ENCODE measurements at regions not wholly inside any gene's neighbourhood (a gene's known extent, or its start where the extent isn't known, plus 50 kb on each side); places are given as distances from the start of the nearest gene placed in this dataset.

- intact Hi-C loops (cut with micrococcal nuclease): loop anchor here (5.0 kb wide), 1 partner anchor 43 kb away; no protein-coding TSS in a partner anchor
- Histone ChIP-seq H3K27me3 (ENCODE audit: insufficient read depth, low read length) (no peaks in the 10 kb centered on the region), H3K36me3 (ENCODE audit: control insufficient read depth in 1 of 2, insufficient read depth in 2 of 2, low read length in 2 of 2) (peaks cover 6 to 46% of the 10 kb centered on the region in 2 experiments; a peak in 3 of 4 replicates), H3K9me2 (ENCODE audit: insufficient read depth) (no peaks in the 10 kb centered on the region), H3K79me2 (ENCODE audit: insufficient read depth, low read length) (peaks cover 100% of the 10 kb centered on the region), H3K9me3 (ENCODE audit: control insufficient read depth in 1 of 2, insufficient read depth in 1 of 2, low read depth in 1 of 2, low read length in 2 of 2) (no peaks in the 10 kb centered on the region), H3K4me3 (replicated peaks in 1 of 2; ENCODE audit: low read depth in 1 of 2, low read length in 2 of 2) (peak overlapping the region; percentile 10 to 35; a peak in 3 of 4 replicates), H3K27ac (ENCODE audit: low read depth, low read length) (peak overlapping the region; percentile 97), H2AFZ (ENCODE audit: low read depth, low read length, poor library complexity, severe bottlenecking) (no peak overlapping the region), H4K20me1 (ENCODE audit: insufficient read depth) (no peaks in the 10 kb centered on the region), H3K9ac (ENCODE audit: low read length) (peak overlapping the region; percentile 67), H3K4me2 (ENCODE audit: low read length) (peak overlapping the region; percentile 73), H3K4me1 (ENCODE audit: control insufficient read depth in 1 of 2, insufficient read depth in 2 of 2, low read length in 2 of 2) (peaks cover 79 to 100% of the 10 kb centered on the region in 2 experiments)
- RAD21 ChIA-PET (ENCODE audit: low non-redundant PET in 1 of 2, low total read pairs in 2 of 2, uncharacterized antibody in 2 of 2, unreplicated experiment in 2 of 2): interaction anchor here (0.7 to 1.0 kb wide), 2 partner anchors 13 to 14 kb away, joined by 3 to 4 read pairs; no protein-coding TSS in a partner anchor
- POLR2A ChIA-PET: interaction anchor here (0.7 to 4.6 kb wide), 15 partner anchors 10 to 90 kb away, joined by 3 to 30 read pairs (median 8); no protein-coding TSS in a partner anchor
- ATAC-seq (peak; percentile 84), DNase-seq (ENCODE audit: low read depth, low spot score) (peak; percentile 92)
- TSS peak; percentile 69 for BruUV-seq (replicated peaks)
- peak; percentile 89 for TF ChIP-seq TCF7L2 (IDR thresholded peaks at IDR 0.05; ENCODE audit: borderline replicate concordance, extremely low read depth, insufficient read depth, insufficient read length)
- peak; percentile 99 for TF ChIP-seq SP1 (IDR thresholded peaks at IDR 0.05; ENCODE audit: low read depth)
- no peak; the same call in 1 of the 2 replicates for TF ChIP-seq SIN3A (IDR thresholded peaks at IDR 0.05; ENCODE audit: low read depth)
- TF ChIP-seq SRF (IDR thresholded peaks at IDR 0.05; ENCODE audit: low read depth): peak; percentile 43; the same call in 1 of the 2 replicates
- TF ChIP-seq MAX (IDR thresholded peaks at IDR 0.05): peak; percentile 67
- TF ChIP-seq JUND (IDR thresholded peaks at IDR 0.05): peak; percentile 95
- peak; percentile 74 for TF ChIP-seq ZBTB33 (IDR thresholded peaks at IDR 0.05; ENCODE audit: extremely low read depth, insufficient replicate concordance, low read length)
- no peak for TF ChIP-seq ZFX (IDR thresholded peaks at IDR 0.05)
- TF ChIP-seq CEBPB (IDR thresholded peaks at IDR 0.05; ENCODE audit: low read depth): peak; percentile 95
- peak; percentile 83 for TF ChIP-seq CBX3 (IDR thresholded peaks at IDR 0.05; ENCODE audit: low read depth)
- peak; percentile 94 for TF ChIP-seq FOSL1 (IDR thresholded peaks at IDR 0.05; ENCODE audit: low read depth)
- TF ChIP-seq RAD21 (IDR thresholded peaks at IDR 0.05; ENCODE audit: low read depth): peak; percentile 47; the same call in 1 of the 2 replicates
- TF ChIP-seq EGR1 (IDR thresholded peaks at IDR 0.05; ENCODE audit: low read depth): no peak; the same call in none of the 2 replicates
- TF ChIP-seq POLR2AphosphoS5 (IDR thresholded peaks at IDR 0.05; ENCODE audit: low read depth, low read length): peak; percentile 69
- CTCF ChIA-PET: interaction anchor here (1.1 to 3.0 kb wide), 2 partner anchors 21 to 23 kb away, joined by 3 to 10 read pairs; no protein-coding TSS in a partner anchor
Measured at GRCh38 chr11:122179961-122180834, 64.2 kb upstream of the BLID start.

All from HCT116 (cell line).